OCI-LY1 (cell line): ENCODE measurements at regions not wholly inside any gene's neighbourhood (a gene's known extent, or its start where the extent isn't known, plus 50 kb on each side); places are given as distances from the start of the nearest gene placed in this dataset.

ENCODE experiments used
- CTCF ChIP-seq: fragments of 200-600 bp; sonication (generic), shearing (Covaris generic); IDR thresholded peaks from 2 replicates; pipeline ENCODE4 v1.5.1; 2017; ENCODE audit warnings: mild to moderate bottlenecking, antibody characterized with exemption, low read length, moderate library complexity, mixed read lengths
- EZH2 ChIP-seq: fragments of 200-600 bp; sonication (generic), shearing (Covaris generic); IDR thresholded peaks from 2 replicates; pipeline ENCODE4 v1.8.0; 2017; ENCODE audit warnings: borderline replicate concordance, mixed run types, mild to moderate bottlenecking, antibody characterized with exemption, low read length, moderate library complexity, mixed read lengths

GRCh38 chr2:142684667-142685066 lies 192.8 kb upstream of the KYNU start:
- TF ChIP-seq EZH2 = no peak
- no peak for TF ChIP-seq CTCF
